GM20431 (cell line): ENCODE measurements at regions not wholly inside any gene's neighbourhood (a gene's known extent, or its start where the extent isn't known, plus 50 kb on each side); places are given as distances from the start of the nearest gene placed in this dataset.

Experiments used
- in situ Hi-C: fragments of 300-500 bp; cut with MseI, MboI; formaldehyde crosslinking; loops from one replicate; pipeline ENCODE4 v1.15.0; 2020; ENCODE audit warnings: low sequenced_read_pairs; ENCODE audit not compliant: unreplicated experiment

DNA sequence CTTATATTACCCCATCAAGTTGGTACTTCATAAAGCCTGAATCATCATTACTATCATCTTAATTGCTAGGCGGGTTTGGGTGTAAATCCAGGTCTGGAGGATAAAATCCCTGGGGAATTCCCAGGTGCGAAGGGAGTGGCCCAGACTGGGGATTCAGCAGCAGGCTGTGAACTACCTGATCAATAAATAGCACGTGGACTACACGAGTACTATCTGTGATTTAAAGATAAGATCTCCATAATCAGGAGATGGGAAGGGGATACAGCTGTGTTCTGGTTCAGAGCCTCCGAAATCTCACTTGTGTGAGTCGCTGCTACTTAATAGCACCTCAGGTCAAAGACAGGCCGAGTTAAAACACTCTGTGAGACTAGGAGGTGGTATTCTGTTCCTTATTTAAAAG lies 512.6 kb upstream of the ZFHX3 start:
- in situ Hi-C loops, result no loop called here

DNA sequence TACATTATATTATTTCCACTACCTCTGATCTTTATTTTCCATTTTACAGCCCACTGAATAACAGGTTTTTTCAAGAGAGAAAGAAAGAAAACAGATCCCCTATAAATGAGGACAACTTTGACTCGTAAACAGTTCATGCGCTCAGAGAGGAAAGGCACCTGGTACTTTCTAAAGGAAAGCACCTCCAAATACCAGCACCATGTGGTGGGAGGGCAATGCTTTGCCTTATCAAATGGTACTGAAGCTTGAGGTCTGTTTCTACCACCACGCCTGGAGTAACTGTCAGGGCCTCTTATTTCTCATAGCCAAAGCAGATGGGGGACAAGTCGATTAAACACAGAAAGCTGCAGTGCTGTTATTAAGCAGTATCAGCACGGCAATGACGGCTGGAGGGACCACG lies 510.3 kb upstream of the ZFHX3 start:
- in situ Hi-C loops, result no loop called here

DNA sequence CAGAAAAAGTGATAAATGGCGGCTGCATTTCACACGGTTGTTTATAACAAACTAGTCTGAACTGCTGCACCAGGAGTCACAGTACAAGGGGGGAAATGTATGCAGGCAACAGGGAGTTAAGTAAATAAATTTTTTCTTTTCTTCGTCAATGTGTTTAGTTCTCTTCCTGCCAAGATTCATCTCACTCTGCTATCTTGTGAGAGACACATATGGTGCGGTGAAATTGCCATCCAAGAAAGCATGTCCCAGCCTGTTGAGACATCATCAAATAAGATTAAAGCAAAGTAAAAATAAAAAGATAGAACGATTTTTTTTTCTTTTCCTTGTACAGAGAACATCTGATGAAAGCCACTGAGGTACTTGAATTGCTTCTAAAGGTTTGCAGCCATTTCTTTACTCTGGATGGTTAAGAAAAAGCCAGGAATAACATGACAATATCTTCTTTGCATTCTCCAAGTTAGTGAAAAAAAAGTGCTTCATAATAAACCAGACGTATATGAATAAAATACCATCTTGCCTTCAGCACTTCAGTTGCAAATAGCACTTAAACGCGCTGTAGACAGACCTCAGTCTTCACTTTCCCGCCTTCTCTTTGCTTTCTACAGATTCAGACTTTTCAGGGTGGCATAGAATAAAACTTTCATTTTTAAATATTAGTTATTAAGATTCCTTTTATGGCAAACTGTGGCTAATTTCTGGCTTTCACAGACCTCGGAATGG lies 506.2 kb upstream of the ZFHX3 start:
- in situ Hi-C loops, result no loop called here

DNA sequence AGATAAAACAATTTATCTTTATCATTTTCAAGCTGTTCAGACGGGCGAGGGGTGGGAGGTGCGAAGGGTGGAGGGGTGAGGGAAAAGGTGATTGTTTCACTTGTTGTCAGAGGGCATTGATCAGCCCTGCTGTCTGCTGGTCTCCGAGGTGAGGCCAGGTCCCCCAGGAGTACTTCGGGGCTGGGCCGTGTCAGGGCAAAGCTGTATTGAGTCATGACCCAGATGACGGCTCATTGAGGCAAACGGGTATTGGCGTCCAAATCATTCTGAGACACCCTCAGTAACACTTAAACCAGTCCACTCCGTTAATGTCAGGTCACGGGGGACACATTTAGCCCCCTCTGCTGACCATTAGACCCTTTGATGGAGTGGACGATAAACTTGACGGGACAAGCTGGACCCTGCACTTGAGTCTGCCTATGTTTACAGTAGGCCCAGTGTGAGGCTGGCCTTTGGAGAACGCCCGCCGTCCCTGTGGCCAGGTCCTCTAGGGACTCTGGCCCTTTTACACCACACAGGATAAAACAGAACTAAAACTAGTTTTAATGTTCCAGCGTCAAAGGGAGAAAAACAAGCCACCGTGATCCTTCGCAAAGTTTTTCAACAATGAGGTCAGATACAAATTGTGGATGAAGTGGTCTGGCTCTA lies 502.2 kb upstream of the ZFHX3 start:
- in situ Hi-C loops, result no loop called here

DNA sequence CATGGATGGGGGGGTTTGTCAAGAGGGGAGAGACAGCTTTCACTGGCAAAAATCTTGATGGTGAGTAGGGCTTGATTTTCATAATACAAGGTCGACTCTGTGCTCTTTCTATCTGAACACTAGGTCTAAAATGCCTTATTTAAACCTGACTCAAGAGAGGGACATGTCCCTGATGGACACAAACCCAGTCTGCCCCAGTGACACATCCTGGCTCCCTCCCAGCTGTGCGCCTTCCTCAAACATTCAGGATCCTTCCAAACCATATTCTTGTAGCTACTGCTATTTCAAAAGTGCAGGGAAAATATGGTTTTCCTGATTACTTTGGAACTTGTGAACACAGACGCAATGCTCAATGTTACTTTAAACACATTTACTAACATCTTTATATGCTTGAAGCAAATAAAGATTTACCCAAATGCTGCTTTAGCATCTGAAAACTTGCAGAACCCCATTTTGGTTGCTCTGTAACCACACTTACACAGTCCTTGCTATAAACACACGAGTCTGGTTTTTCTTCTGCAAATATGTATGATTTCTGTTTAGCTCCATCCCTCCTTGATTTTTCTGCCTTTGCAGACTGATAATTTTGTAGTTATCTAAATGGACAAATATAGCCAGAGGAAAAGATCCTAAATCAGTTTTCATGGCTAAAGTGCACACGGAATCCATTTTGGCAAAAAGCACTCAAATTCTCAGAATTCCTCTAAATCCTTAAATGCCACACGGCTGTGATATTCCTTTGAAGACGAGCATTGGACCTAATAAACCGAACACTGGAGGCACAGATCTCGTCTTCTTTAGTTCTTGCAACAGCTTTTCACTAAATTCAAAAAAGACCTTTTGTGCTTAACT lies 499.9 kb upstream of the ZFHX3 start:
- in situ Hi-C loops, result no loop called here

DNA sequence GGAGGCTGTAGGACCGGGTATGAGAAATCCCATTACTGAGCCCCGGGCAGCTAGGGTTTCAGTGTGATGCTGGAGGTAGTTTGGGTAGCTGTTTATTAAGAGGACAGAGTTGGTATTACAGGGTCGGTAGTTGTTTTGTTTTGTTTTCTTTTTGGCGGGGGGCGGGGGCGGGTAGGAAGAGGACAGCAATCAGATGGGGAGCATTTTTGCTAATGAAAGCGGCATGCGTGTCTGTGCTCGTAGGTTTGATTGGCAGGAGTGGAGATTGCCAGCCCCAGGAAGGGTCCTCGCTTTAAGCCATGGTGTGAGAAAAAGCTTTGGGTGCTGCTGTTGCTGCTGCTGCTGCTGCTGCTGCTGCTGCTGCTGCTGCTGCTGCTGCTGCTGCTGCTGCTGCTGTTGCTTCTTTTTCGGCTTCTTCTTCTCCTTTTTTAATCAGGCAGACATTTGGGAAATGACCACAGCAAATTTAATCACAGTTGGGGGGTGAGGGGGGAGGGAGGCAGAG lies 498.5 kb upstream of the ZFHX3 start:
- in situ Hi-C loops, result no loop called here

DNA sequence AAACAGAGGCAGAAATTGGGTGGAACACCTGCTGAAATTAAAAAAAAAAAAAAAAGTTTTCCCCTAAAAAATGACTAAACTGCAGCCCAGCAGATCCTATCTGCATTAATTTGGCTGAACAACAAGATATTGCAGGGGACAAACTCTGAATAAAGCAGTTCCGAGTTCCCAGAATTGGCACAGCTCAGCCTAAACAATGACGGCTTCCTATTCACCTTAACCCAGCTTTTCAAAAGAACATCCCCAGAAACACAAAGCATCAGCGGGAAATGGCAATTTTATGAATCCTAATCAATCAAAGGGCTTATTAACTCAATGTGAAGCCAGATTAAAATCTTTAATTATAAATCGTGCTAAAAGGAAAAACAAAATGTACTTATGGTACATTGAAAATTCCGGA lies 497.8 kb upstream of the ZFHX3 start:
- in situ Hi-C loops, result no loop called here

DNA sequence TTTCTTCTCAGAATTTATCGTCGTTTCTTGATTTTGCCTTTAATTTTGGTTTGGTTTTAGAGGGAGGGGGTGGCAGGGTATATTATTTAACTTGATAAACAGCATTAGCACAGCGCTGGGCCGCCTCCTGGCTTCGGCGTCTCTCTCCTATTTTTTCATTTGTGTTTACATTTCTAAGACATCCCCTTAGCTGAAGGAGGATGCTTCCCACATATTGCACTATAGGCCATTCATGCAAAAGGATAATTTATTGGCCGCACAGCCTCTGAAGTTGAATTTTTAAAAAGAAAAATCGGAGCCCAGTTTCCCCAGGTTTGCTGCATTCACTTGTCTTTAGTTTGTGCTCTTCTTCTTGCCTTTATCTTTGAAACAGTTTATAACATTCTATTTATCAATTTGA lies 497.4 kb upstream of the ZFHX3 start:
- in situ Hi-C loops, result no loop called here

DNA sequence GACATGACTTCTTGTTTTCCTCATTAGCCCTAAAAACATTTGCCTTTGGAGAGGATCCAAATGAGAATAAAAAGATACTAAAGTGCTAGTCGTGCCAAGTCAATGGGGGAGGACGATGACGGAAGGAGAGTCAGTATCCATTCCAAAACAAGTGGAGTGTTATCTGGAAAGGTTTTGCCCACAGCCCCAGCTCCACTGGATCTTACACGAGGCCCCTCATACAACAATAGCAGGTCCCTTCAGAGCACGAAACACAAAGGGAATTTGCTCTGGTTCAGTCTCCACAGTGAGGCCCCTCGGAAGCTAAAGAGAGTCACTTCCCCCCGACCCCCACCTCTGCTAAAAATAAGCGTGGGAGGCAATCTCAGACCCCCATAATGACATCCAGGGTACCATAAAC lies 496.9 kb upstream of the ZFHX3 start:
- in situ Hi-C loops, result no loop called here

DNA sequence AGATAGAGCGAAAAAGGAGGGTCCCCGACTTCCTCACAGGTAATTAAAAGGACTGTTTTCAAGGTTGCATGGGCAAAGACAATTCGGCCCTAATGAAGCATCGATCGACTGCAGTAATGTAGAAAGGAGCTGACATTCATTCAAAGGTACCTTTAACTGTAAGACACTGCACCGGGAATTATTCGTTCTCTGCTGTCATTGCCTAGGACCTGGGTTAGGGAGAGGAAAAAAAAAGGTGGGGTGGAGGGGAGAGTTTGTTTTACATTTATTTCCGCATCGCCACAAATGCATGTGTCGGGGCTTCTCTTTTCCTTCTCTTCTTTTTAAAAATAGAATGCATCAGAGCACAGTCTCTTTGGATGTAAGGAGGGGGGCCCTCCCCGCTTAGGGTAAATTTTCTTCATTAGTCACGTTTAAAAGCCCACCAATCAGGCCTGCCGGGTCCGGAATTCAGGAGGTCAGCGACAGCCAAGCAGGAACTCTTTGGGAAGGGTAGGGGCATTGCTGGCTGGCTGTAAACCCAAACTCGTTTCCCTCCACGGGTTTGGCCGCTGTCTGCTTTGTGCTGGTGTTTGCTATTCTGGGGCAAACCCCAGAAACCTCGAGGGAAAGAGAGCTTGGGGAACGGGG lies 496.2 kb upstream of the ZFHX3 start:
- in situ Hi-C loops, result no loop called here

DNA sequence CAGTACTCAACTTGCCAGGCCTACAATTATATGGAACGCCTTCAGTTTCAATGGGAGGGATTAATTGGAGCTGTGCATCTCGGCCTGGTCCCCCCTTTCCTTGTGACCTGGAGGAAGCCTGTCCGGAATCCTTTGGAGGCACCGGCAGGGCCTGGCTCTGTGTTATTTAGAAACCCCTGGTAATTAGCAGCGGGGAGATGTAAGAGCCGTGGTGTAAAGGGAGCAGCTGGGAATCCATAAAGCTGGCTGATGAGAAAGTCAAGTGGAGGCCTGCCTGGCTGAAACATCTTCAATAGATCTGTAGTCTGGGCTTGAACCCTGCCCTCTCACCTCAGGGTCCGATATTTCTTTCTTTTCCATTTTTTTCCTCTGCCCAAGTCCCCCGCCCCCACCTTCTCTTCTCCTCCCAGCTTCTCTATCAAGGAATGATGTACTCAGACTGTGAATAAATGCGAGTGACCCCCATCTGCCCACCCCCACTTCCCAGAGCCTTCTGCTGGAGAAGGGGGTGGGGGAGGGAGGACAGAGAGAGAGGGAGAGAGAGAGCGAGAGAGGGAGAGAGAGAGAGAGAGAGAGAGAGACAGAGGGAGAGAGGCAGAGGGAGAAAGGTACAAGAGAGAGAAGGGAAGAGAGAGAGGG lies 495.5 kb upstream of the ZFHX3 start:
- in situ Hi-C loops, result no loop called here

DNA sequence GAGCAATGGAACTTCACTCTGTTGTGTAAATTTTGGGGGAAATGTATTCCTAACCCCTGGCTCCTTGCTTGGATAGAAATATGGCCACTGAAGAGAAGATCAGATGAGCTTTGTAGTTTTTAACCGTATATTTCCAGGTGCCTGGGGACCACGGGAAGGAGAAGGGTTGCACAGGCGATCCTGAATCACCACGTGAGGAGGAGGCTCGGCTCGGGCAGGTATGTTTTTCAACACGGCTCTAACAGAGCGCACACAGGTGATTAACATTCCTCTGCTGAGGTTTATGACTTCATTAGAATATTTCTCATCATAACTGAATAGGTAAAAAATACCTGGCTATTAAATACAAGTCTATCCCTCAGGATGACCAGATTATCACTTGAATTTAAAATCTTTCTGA lies 495.0 kb upstream of the ZFHX3 start:
- in situ Hi-C loops, result no loop called here

DNA sequence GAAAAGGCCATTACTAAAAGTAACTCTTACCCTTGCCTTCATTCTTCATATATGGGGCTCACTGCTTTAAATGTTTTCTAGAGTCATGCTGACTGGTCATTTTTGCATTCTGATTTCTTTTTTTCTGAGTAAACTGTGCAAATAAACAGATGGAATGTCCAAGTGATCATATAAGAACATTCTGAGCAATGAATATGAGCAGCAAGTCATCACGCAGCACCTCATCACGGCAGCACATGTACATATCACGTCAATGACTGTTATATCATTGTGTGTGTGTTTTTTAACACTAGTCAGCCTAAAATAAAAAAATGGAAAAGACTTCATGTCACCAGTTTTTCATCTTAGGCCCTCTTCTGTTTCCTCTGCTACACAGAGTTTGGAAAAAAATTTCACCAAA lies 490.0 kb upstream of the ZFHX3 start:
- in situ Hi-C loops, result no loop called here

DNA sequence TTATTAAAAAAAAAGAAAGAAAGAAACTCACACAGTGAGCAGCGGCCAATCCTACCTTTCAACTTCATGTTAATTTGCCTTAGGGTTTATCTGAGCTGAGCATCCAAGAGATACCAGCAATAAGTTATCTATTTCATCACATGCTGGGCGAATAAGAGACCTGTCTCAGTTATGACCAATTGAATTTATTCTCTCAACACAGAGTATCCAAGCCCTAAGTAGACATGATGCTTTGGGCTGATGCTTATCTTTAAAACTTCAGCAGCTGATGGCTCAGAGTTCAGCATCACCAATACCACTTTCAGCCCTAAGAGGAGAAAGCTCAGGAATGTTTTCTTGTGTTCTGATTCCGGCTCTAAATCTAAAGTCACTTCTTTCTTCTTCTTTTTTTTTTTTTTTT lies 489.0 kb upstream of the ZFHX3 start:
- in situ Hi-C loops, result no loop called here

DNA sequence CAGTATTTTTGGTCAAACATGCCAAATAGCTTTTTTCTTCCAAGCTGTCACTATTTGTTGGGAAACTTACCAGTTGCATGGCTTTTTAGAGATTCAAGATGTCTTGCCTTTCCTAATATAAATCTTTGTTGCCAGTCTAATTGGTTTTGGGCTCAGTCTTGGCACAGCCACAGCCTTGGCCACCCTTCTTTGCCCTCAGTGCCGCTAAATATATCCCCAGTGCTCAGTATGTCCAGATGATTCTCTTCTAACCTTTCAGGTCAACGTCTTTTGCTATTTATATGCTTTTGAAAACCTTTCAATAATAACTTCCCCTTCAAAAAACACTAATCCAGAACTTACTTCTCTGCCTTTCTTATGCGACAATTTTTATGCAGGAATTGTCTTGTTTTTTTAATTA lies 483.1 kb upstream of the ZFHX3 start:
- in situ Hi-C loops, result no loop called here

DNA sequence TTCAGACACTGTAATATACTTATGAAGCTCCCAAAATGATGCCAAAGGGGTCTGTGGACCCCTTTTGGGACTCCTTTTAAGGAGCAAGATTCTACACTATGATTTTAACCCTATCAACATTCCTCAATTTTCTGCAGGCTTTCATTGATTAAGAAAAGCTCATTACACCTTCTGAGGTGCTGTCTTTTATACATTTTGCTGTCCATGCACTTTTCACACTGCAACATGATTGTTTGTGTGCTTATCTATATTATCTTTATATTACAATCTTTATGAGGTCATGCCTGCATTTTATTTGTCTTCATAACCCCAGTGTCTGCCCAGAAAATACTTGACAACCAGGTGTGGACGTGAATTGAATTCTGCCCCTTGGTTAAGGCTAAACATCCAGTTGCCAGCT lies 482.6 kb upstream of the ZFHX3 start:
- in situ Hi-C loops, result no loop called here

DNA sequence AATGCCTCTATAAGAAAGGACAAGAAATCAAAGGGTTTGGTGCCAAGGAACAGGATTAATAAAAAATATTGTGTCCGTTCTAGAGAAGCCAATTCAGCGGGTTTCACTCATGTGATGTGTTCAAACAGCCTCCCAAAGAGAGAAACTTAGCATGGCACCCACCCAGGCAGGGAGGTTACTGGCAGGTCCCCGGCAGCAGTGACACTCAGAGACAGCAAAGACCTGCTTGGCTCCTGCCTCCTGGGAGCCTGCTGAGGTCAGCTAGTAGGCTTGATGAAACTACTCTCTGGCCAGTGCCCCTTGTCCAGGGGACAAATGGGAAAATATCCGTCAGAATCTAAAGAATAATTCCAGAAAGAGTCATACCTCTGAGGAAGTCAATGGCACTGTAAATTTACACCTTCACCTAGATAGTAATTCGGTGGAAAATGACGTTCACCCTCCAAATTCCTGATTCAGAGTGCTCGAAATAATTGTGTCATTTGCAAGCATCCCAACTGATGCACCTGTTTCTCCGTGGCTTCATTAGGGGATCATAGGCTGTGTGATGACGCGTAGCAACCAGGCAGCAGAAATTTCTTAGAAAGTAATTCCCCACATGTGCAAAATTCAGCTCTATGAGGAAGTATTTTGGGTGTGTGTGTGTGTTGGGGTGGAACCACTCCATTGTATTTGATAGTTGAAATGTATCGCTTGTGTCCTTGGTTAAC lies 481.5 kb upstream of the ZFHX3 start:
- in situ Hi-C loops, result no loop called here

DNA sequence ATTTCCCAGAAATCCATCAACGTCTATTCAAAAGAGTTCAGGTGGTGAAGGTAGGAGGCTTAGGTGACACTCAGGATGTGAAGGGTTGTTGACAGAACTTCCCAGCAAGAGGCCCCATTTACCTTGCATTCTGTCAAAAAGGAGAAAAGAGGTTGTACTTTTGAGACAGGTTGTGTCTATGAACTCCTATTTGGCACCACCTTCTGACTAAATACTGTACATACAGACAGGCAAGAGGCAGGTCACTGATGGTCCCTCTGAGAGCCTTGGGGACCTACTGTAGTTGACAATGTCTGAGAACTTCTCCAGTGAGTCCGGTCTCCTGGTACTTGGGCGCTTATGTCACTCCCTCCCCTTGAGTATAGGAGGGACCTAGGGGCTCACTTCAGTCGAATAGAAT lies 479.3 kb upstream of the ZFHX3 start:
- in situ Hi-C loops, result no loop called here

DNA sequence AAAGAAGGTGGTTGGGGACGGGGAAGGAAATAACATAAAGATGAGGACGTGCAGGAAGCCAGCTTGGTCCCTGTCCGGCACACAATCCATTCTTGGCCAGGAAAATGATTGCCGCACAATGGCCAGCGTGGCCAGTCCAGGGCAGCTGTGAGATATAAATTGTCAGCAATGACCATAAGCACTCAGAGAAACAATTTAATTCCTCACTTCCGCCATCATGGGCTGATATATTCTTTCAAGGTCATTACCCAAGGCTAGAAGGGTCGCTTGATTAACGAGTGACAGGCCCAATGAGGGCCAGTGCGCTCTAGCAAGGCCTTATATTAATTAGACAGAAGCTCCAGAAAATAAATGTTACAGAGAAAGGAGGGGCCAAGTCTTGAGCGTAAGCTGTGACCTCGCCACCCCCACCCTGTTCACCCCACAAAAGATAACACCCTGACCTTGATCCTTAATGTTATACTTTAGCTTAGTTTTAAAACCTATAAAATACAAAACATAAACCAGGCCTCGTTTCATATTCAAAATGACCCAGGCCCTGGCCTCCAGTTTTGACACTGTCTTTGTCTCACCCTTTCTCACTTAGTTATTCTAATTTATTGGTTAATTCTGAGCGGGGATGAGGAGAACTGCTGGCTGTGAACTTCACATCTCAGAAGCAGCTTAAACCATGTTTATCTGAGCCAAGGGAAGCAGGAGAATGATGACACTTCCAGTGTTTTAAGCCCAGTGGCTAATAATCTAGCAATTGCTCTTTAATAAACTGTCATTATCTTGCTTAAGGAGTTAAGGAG lies 478.3 kb upstream of the ZFHX3 start:
- in situ Hi-C loops, result no loop called here
